NB4 (cell line): ENCODE measurements at regions not wholly inside any gene's neighbourhood (a gene's known extent, or its start where the extent isn't known, plus 50 kb on each side); places are given as distances from the start of the nearest gene placed in this dataset.

Experiments used
- DNase-seq: peaks from one replicate; pipeline ENCODE4 v3.0.0; 2010; ENCODE audit warnings: low read depth
- H3K4me3 ChIP-seq: one replicate; pipeline ENCODE4 v1.5.1; 2011; ENCODE audit warnings: mild to moderate bottlenecking, low read depth, low read length, moderate library complexity
- CTCF ChIP-seq: IDR thresholded peaks from one replicate; pipeline ENCODE4 v1.5.1; 2012; ENCODE audit warnings: low read depth, low read length
- MAX ChIP-seq: IDR thresholded peaks from 2 replicates; pipeline ENCODE4 v1.6.1; 2011; ENCODE audit warnings: low read depth, low read length
- MYC ChIP-seq: IDR thresholded peaks from 2 replicates; pipeline ENCODE4 v1.6.1; 2011; ENCODE audit warnings: low read depth, low read length
- POLR2A ChIP-seq: IDR thresholded peaks from 2 replicates; pipeline ENCODE4 v1.6.1; 2011; ENCODE audit warnings: mild to moderate bottlenecking; ENCODE audit not compliant: insufficient read length; ENCODE audit errors: extremely low read depth

- TF ChIP-seq CTCF, result no peak
- DNase-seq, result no peak
- H3K4me3 ChIP-seq, result no peak overlapping the region
Observed at GRCh38 chr2:9141706-9142460, 64.7 kb upstream of the ASAP2 start.

GRCh38 chr2:9141091-9141667, 65.4 kb upstream of the ASAP2 start:
- H3K4me3 ChIP-seq, result no peak overlapping the region
- TF ChIP-seq MYC (no peak), CTCF (no peak), POLR2A (no peak), MAX (no peak)
- DNase-seq, result no peak

- DNase-seq, result peak; percentile 68
- H3K4me3 ChIP-seq, result no peak overlapping the region
- no peak for TF ChIP-seq MYC
- TF ChIP-seq CTCF, result no peak
- TF ChIP-seq MAX, result no peak
- no peak for TF ChIP-seq POLR2A
Observed at GRCh38 chr2:9140645-9141044, 66.0 kb upstream of the ASAP2 start.

GRCh38 chr2:9139491-9140443, 66.8 kb upstream of the ASAP2 start:
- H3K4me3 ChIP-seq, result no peak overlapping the region
- peak; percentile 75 for DNase-seq
- TF ChIP-seq CTCF, result peak; percentile 92
- no peak for TF ChIP-seq POLR2A

GRCh38 chr2:9137379-9138150, 69.0 kb upstream of the ASAP2 start:
- no peak for DNase-seq
- TF ChIP-seq CTCF, result no peak
- no peak for TF ChIP-seq MAX
- TF ChIP-seq POLR2A, result no peak
- TF ChIP-seq MYC, result no peak
- H3K4me3 ChIP-seq, result no peak overlapping the region
